GM18867 (cell line): ENCODE measurements at regions not wholly inside any gene's neighbourhood (a gene's known extent, or its start where the extent isn't known, plus 50 kb on each side); places are given as distances from the start of the nearest gene placed in this dataset.

Experiments used
- ATAC-seq: cut with Tn5 transposase; IDR thresholded peaks from one replicate; pipeline ENCODE4 v1.9.1; 2021; ENCODE audit warnings: mild to moderate bottlenecking, moderate library complexity; ENCODE audit not compliant: unreplicated experiment

DNA sequence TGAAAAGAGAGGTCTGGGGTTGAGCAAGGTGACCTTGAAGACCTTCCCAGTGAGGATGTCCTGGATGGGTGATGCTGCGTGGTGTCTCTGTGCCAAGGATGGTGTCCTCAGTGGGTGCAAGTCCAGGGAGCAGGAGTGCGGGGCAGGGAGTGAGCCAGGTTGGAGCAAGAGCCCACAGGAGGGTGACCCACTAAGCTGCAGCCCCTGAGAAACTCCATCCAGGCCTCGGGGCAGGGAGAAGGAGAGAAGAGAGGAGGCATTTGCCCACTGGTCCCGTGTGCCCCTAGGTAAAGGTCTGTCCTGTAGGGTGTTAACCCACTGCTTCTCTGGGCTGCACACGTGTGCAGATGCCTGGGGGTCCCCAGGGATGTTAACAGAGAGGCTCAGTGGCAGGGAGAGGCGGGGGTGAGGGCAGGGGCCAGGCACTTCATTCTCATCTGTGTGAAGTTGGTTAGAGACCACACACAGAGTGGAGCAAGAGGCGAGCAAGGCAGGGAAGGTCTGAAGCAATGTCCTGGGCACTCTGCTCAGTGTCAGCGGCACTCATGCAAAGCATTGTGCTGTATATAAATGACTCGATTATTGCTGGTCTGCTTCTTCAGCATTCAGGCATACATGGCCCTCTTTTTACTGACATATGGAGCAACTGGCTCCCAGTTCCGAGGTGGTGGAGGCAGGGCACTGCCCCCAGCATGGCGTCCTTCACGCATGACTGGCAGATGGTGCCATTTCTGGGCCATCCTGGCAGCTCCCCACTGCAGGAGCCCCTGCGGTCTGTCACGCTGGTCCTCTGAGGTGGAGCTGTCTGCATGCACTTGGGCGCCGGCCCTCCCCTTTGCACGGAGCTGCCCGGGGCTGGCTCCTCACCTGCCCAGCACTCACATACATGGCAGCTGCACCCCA, 117.2 kb upstream of the HS6ST1 start:
- no peak for ATAC-seq

DNA sequence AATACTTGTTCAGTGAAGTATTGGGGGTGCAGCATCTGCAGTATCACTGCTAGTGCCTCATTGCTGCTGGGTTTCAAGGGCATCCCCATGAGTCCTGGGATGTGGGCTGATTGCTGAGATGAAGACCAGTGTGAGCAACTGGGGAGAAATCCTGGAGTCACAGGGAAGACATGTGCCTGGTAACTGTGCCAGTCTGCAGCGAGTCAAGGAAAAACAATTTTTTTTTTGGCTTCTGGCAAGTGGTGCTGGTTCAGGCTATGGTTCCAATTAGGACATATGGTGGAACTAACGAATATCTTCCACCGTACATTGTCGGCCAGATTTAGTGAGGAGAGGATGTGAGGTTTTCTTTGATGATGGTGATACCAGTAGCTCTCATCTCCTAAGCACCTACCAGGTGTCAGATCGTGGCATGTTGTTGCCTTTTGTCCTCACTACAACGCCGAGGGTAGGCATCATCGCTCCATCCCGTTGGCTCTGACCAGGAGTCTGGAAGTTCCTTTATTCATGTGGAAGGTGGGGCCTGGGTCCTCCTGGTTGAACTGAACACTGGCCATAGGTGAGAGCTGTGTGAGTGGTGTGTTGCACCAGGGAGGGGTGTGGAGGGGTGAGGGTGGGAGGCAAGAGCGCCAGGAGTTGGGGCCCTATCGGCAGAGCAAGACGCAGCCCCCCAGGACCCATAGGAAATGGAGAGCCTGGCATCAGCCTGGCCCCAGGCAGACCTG, 118.0 kb upstream of the HS6ST1 start:
- ATAC-seq: no peak

DNA sequence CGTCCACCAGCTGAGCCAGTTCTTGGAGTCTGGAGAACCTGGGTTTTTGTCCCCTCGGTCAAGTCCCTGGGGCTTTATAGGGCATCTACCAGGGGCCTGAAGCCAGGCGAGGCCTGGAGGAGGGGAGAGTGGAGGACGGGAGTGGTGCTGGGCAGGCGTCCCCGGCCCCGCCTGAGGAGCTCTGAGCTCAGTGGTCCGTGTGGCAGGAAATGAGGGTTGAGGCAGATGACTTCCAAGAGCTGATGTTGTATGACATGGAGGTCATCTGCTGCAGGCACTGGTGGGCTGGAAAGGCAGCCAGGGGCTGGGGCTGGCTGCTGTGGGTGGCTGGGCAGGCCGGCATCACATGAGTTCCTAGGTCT, 118.5 kb upstream of the HS6ST1 start:
- ATAC-seq: no peak

DNA sequence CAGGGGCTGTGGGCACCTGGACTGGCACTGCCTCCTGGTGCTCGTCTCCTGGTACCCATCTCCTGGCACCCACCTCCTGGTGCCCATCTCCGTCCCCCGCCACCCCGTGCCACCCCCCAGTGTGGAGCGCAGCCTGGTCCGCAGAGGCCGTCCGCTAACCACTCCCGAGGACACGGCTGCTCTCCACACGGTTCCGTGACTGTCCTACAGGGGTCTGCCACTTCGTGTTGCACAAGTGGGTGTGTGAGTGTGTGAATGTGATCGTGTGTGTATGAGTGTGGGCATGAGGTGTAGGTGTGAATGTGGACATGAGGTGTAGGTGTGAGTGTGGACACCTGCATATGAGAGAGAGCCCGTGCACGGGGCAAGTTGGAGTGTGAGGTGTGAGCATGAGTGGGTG, 119.4 kb upstream of the HS6ST1 start:
- ATAC-seq: no peak

DNA sequence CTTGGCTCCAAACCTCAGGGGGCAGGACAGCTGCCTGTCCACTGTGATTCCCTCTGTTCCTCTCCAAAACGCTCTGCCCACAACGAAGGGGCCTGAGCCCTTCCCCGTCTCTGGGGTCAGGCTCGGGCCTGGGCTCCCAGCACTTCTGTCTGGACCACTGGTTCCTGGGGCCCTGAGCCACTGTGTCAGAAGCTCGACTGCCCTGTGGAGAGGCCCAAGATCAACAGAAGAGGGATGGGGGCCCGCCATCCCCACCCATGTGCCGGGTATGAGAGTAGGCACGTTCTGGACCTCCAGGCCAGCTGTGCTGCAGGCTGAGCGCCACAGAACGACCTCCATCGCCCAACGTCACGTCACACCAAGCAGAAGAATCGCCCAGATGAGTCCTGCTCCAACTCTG, 119.9 kb upstream of the HS6ST1 start:
- no peak for ATAC-seq

DNA sequence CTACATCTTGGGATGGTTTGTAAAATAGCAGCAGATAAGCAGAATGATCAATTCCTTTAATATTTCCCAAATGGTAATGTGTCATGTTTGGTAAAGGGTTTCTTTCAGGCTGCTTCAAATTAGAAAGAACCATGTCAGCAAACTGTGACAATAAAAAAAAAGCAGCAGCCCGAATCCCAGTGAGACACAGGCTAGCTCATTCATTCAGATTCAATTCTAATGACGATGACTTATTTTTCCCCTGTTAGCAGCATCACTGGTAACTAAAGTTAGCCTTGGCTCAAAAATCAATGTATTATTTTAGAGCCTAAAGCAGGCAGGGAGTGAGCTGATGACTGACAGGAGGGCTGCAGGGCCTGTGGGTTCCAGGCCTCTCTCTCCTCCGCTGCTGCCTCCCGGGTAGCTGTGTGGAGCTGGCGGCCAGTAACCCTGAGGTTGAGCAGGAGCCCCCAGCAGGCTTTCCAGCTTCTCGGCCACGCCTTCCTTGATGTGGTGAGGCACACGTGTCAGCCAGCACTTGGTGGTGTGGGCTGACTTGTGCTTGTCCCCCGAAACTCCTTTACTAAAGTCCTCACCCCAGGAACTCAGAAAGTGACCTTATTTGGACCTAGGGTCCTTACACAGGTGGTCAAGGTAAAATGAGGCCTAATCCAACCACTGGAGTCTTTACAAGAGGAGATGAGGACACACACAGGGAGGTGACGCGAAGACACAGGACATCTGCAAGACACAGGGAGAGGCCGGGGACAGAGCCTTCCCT, 120.5 kb upstream of the HS6ST1 start:
- no peak for ATAC-seq

DNA sequence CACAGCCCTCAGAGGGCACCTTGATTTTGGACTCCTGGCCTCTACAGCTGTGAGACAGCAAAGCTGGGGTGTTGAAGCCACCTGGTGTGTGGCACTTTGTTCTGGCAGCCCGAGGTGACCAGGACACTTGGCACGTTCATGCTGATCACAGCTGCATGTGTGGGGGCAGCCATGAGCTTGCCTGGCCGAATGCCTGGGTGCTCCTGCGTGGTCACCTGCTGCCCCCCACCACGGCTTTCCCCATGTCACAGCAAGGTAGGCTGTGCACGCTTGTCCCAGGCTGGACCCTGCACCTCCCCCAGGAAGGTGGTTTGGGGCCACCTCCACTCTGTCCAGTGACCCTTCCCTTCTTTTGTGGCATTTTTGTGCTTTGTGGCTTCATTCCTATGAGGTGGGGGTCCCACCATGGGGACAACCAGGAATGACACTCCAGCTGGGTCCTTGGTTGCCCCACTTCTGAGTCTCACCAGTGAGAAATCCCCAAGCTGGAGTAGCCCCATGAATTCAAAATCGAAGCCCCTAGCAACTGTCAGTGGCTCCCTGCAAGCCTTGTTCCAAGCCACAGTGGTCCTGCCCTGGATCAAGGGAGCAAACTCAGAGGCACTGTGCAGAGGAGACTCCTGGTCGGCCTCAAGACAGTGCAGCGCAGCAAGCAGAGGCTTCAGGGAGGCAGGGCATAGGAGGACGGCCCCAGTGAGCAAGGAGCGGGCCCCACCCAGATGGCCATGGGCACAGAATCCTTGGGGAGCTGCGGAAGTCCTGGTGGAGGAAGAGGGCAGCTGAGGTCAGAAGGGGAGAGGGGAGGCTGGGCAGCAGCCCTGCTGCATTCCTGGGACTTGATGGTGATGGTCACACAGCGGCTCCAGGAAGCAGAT, 121.4 kb upstream of the HS6ST1 start:
- no peak for ATAC-seq

DNA sequence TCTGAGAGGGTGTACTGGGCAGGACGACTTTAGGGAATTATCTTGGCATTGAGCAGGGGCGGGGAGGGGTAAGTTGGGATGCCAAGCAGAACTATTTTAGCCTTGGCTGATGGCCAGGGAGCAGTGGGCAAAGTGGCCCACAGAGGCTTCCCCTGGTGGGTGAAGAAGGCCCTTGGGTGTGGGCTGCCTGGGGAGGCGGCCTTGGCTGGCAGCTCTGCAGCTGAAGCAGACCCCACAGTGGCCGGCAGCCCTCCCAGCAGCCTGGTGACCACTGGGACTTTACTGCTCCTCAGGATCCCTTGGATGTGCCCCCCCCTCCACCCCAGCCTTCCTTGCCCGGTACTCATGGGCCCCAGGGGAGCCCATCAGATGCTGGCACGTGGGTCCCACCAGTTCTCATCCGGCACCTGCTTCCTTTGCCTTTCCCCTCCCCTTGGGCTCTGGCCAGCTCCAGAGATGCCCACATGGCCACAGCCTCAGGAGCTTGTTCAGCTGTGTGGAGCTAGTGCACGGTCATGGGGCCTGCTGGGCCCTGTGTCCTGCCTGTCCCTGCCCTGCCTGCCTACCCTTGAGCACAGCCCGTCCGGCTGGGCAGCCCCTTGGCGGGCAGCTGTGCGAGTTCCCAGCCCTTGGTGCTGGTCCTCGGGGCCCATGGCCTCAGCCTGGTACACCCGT, 122.1 kb upstream of the HS6ST1 start:
- ATAC-seq: no peak

DNA sequence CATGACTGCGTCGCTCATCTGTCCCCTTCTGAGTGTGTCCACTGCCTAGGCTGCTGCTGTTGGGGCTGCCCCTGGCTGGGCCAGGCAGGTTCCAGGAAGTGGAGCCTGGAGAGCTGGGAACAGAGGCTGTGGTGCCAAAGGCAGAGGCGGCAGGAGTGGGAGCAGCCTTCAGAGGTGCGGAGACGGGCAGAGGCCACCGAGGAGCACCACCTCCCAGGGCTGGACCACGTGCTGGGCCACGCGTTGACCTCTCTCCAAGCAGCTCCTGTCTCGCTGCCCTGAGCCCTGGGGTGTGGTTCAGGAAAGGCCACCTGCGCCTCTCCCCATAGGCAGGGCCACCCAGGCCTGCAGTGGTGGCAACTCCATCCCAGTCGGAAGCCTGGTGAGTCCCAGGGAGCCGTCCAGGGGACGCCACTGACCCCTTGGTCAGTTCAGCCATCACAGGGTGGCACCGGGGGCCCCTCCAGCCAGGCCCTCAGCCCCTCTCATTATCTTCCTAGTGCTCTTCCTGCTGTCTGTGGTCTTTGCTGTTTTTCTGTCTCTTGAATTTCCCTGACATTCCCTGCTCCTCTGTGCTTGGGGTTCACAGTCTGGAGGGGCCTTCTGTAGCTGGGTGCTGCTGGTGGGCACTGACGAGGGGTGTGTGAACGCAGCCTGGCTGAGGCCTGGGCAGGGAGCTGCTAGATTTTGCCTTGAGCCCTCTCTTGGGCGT, 122.8 kb upstream of the HS6ST1 start:
- no peak for ATAC-seq

DNA sequence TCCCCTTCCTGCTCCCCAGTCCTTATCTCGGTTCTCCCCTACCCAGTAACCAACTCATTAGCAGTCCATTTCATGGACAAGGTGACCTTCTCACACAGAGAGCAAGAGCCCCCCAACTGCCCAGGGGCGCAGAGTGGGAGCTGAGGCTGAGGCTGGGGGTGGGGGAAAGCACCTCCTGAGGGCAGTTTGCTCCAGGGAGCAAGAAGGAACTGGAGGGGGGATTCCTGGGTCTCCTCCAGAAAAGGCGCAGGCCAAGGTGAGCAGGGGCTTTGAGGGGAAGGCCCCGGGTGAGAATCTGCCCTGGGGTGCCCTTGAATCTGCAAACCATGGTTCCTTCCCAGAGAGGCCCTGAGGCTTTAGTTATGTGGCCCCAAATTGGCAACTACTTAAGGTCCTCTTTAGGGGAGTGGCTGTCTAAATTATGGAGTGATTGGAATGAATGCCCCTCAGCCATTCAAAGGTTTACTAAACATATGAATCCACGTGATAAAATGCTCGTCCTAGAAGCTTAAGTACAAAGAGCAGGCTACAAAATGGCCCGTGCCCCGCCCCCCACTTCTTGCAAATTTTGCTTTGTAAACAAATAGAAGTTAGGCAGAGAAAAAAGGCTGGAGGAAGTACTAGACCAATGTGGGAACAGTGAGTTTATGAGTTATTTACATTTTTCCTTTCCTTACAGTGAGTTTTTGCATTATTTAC, 123.5 kb upstream of the HS6ST1 start:
- no peak for ATAC-seq

DNA sequence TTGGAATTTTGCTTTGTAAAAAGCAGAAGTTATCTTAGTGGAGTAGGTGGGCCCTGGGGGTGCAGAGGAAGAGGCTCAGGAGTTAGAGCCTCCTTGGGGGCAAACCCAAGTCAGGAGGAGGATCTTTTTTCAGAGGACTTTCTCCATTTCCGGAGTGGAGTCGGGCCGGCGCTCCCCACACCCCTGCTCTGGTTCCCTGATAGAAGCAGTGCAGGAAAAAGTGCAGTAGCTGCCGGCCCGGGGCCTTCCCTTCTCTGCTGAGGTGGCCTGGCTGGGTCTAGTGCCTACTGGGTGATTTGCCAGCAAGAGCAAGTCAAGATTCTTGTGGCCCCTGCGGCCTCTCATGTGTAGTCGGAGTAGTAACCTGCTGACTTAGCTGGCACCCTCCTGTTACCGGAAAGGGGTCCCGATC, 124.2 kb upstream of the HS6ST1 start:
- no peak for ATAC-seq

DNA sequence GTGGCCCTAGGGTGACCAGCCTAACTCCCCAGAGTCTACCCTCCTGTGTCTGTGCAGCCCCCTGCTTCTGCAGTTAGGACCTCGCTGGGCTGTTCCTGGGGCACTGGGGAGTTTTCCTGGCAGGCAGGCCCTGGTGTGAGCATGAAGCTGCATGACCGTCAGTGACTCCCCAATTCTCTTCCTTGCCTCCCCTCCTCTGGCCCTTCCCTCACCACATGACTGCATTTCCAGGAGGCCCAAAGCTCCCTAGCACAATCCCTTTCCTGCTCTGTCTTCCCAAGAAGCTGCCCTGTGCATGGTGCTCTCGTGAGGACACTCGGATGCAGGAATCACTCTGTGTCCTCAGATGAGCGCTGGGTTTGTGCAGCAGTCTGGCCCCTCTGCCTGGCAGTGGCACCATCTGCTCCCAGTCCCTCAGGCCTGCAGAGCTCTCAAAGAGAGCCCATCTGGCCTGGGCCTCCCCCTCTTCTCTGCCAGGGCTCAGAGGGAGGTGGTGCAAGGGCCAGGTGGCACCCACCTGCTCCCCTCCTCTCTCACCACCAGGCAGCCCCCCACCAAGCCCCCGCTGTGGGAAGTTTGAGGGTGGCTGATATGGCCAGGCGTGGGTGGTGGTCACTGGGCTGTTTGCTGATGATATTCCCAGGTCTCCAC, 125.6 kb upstream of the HS6ST1 start:
- no peak for ATAC-seq

DNA sequence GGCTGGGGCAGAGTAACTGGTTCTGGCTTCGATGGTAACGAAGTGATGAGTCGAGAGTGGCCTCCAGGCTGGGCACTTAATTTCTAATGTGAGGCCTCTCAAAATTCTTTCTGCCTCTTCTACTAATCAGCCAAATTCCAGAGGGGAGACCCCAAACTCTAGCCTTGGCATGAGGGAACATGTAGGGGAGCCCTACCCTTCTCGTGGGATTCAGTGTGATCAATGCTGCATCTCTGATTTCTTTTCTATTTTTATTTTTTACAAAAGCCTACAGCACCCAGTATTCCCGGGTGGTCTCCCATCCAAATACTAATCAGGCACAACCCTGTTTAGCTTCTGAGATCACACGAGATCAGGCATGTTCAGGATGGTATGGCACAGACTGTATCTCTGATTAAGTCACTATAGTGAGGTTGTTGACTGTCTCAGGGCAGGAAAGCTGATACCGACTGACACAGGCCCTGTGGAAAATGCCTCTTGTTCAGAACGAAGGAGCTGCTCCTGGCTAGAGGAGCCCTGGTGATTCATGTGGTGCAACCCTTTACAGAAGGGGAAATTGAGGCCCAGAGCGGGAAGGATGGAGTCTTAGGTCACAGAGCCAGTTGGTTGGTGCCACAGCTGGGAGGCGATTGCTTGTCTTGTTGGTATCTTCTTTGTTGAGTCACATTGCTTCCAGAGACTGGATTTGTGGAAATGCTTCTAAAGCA, 126.3 kb upstream of the HS6ST1 start:
- no peak for ATAC-seq

DNA sequence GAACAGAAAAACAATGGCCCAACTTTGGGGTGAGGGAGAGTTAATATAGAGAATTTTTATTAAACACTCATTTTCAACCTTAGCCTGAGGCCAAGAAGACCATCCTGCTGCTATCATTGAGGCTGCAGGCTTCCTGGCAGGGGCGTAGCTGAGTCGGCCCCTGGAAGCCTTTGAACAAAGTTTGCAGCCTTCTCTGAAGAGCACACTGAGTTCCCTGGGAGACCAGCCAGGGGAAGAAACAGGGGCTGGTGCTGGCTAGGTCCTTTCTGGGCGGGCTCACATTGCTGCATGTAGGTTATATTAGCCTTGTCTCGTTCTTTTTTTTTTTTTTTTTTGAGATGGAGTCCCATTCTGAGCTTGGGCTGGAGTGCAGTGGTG, 126.8 kb upstream of the HS6ST1 start:
- ATAC-seq: no peak

DNA sequence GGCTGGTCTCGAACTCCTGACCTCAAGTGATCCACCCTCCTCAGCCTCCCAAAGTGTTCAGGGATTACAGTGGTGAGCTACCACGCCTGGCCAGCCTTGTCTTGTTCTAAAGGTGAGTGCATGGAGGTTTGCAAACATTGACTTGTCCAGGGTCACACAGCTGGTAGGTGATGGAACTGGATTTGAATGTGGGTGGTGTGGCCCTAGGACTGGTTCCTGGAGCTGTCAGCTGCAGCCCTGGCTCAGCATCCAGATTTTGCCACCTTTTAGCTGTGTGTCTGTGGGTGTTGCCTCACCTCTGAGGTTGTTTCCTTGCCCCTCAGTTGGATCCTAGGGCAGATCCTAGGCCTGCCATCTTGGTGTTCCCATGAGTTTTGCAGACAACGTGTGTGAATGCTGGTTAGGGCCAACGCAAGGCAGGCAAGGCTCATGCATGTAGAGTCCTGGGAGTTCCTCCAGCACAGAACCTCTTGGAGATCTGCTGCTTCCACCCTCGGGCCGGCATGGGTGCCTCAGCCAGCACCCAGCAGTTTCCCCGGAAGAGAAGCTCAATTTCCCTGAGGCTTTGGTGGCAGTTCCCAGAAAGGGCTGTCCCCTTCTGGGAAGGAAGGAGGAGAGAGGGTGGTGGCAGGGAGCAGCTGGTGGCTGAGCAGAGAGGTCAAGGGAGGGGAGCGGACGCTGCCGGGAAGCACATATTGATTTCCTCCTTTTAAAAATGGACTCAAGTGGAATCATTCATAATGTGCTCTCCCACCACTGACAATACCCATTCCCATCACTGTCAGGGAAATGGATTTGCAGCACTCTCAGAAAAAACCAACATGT, 127.6 kb upstream of the HS6ST1 start:
- no peak for ATAC-seq

DNA sequence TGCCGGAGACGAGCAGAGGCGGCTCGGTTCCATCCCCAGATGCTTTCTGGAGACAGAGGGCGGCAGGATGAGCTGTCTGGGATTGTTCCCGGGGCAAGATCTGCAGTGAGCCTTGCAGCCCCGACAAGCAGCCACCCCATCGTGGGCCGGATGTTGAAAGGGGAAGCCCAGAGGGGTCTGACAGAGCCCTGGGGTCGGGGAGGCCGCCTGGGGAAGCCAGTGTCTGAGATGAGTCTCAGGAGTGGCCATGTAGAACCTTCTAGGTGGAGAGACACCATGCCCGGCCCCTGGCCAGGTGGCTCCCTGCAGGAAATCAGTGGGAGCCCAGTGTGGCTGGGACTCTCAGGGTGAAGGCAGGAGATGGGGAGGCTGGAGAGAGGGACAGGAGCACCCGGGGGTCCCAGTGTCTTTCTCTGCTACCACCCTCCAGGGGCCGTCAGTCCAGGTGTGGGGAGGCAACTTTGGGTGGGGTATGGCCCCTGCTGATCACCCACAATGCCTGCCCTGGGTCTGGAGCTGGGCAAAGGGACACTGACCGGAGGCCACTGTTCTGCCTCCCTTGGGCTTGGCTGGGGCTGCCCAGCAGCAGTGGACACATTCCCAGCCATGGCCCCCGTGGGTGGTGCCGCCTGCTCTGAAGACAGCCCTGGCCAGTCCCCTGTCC, 128.3 kb upstream of the HS6ST1 start:
- no peak for ATAC-seq
